NCI-H446 (cell line): ENCODE measurements at regions not wholly inside any gene's neighbourhood (a gene's known extent, or its start where the extent isn't known, plus 50 kb on each side); places are given as distances from the start of the nearest gene placed in this dataset.

Experiments
- DNase-seq, 2 experiments: peaks; one replicate each; lab custom pipeline; 2025; lab: John Stamatoyannopoulos, UW

DNA sequence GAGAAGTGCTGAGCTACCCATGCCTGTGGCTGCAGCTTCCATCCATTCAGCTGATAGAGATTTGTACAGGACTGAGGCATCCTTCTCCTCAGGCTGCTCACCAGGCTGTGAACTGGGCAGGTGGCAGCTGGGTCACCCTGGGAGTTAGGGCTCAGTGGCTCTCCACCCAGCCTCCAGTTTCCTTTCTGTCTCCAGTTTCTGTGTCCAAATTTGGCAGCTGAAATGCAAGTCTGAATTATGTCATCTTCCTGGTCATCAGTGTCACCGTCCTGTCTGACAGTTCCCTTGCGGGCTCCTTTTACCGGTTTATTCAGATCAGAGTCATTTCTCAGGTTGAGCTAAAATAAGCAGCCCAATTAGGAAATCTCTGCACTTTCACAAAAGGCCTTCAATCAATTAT, 93.3 kb downstream of the EDN1 start:
- DNase-seq: no peak

GRCh38 chr6:12384357-12384912, 94.3 kb downstream of the EDN1 start:
- no peak for DNase-seq

DNA sequence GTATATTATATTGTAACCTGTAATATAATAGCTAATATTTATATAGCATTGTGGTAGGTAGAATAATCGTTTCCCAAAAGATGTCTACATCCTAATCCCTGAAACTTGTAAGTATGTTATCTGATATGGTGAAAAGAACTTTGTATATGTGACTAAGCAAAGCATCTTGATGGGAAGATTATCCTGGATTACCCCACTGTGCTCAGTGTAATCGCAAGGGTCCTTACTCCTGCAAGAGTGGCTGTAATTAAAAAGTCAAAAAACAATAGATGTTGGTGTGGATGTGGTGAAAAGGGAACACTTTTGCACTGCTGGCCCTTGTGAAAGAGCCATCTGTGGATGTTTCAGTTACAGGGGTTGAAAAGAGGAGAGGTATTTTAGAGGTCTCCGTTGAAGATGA, 95.2 kb downstream of the EDN1 start:
- no peak for DNase-seq

DNA sequence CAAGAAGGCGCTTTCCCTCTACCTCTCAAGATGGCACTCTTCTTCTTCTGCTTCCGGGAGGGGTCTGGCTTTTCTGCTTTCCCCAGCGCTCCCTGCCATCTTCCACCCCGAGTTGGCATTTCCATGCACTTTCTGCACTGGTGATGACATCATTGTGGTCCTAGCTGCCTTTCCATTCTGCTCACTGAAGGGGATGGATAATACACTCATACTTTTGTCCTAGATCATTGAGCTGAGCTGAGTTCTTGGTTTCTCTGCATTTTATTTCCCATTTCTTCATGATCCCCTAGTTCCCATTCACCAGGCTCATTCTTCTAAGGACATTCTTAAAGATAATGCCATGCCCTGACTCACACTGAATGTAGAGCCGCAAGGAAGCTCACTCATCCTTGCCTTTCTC, 96.7 kb downstream of the EDN1 start:
- no peak for DNase-seq

DNA sequence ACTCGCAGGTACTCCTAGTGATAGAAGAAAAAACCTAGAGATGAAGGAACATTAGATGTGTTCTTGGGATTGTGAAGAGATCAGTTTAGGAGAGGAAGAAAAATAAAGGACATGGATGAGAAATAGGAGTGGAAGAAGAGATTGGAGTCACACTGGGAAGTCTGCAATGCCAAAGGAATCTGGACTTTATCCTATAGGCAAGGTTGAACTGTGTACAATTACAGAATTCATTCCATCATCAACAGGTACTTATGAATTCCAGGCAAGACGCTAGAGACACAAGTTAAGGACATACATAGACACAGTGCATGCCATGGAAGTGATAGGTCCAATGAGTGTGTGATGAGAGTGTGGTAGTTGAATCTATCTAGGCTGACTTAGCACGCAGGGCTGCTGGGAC, 101.3 kb downstream of the EDN1 start:
- DNase-seq: no peak

- DNase-seq: no peak
Measured at GRCh38 chr6:12392490-12392889, 102.3 kb downstream of the EDN1 start.

DNA sequence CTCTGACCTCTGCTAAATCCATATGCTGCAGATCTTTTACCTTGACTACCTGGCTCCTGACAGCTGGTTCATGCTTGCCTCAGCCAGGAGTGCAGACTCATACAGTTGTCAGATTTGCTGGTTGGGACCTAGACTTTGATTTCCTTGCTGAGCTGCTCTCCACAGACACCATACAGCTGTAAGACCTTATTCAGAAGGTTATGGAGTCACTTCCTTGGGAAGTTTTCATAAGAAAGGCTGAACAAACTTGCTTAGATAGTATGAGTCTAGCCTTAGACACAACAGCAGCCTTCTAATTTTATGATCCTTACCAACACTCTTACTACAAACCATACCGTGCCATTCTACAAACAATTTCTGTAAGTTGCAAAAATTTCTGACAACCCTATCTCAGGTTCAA, 102.9 kb downstream of the EDN1 start:
- no peak for DNase-seq

GRCh38 chr6:12394170-12394569, 104.0 kb downstream of the EDN1 start:
- DNase-seq: no peak

DNA sequence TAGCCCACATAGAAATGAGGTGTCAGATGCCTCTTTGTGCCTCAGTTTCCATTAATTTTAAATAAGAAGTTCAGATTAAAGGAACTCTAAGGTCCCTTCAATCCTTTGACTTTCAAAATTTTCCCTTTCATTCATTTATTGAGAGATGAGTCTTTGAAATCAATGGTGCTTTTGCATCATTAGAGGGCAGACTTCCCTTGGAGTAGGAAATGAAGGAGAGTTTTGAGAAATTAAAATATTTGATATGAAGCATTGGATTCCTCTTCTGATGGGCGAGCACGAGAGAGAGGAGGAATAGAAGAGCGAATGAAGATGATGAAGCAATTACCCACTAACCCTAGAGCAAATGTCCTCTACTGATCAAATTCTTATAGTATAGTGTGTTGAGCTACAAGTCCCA, 105.7 kb downstream of the EDN1 start:
- DNase-seq: no peak

- no peak for DNase-seq
Measured at GRCh38 chr6:12401200-12401599, 111.0 kb downstream of the EDN1 start.

DNA sequence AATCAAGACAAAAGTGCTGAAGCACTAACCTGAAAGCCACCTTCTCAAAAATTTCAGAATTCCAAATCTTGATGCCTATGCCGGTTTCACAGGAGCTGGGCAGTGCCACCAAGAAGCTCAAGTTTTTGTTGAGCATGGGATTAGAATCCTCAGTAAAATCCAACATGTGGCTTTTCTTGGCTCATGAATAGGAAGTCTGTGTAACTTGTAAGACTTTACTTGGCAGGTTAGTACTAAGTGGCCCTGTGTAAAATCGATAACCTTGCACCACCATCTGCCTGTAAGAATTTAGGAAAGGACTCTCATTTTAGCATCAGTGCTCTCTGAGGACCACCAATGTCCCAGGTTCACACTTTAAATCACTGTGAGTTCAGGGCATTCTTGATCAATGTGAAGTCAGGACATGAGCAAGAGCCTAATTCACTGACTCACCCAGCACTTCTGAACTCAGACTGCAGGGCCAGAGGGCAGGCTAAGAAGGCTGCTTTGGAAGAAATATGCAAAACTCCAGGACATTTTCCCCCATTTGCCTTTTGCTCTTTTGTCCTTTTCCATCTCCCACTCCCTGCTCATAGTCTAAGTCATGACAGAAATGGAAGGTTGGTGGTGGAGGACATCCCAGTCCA, 113.2 kb downstream of the EDN1 start:
- no peak for DNase-seq

DNA sequence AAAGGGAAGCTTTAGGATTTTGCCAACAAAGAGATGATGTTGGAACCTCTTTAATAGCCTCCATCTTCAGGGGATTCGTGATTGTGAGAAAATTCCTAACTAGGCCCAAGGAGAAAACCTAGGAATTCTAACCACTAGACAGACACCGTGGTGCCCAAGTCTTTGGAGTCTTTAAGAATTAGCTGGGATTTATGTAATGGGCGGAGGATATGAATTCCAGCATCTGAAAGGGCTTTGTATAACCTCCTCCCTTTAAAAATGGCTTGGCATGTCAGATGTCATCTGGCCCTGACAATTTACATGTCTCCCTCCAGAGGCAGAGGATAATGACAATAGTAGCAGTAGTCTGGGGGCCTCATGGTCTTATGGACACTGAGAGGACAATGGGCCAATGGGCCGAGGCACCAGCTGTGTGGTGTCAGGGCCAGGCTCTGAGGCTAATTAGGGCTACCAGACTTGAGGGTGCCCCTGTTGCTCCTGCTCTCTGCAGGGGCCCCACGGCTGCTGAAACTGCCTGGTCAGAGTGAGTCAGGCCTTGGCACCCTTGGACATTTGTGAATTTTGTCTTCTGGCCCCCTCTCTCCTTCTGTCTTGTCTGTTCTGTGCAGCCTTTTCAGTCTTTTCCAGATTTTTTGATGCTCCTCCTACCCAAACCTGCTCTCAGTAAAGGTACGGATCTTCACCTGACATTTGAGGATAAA, 113.9 kb downstream of the EDN1 start:
- DNase-seq: no peak

GRCh38 chr6:12404651-12405050, 114.5 kb downstream of the EDN1 start:
- no peak for DNase-seq

- no peak for DNase-seq
Measured at GRCh38 chr6:12408752-12409151, 118.6 kb downstream of the EDN1 start.

DNA sequence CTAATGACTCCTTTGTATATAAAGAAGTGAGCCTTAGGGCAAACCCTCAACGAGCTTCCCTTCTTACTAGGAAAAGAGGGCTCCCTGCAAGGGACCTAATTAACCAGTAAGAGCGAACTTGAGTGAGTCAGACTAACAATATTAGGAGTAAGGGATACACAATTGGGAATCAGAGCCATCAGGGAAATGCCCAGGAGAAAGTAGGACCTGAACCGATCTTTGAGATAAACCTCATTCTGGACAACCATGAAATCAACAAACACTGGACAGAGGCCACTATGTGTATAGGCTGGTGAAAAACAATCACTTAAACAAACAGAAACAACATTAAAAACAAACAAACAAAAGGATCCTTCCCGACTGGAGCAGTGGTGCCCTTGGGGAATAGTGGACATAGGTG, 120.8 kb downstream of the EDN1 start:
- no peak for DNase-seq

DNA sequence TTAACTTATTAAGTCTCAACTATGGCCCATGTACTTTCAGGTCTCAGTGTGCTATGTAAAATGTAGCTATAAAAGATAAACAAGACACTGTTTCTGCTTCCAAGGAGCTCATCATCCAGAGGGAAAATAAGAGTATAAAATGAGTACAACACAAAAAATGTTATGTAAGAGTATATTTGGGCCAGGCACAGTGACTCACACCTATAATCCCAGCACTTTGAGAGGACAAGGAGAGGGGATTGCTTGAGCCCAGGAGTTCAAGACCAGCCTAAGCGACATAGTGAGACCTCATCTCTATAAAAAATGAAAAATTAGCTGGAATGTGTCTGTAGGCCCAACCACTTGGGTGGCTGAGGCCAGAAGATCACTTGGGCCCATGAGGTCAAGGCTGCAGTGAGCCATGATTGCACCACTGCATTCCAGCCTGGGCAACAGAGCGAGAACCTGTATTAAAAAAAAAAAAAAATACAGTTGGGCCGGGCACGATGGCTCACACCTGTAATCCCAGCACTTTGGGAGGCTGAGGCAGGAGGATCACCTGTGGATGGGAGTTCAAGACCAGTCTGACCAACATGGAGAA, 124.0 kb downstream of the EDN1 start:
- no peak for DNase-seq

DNA sequence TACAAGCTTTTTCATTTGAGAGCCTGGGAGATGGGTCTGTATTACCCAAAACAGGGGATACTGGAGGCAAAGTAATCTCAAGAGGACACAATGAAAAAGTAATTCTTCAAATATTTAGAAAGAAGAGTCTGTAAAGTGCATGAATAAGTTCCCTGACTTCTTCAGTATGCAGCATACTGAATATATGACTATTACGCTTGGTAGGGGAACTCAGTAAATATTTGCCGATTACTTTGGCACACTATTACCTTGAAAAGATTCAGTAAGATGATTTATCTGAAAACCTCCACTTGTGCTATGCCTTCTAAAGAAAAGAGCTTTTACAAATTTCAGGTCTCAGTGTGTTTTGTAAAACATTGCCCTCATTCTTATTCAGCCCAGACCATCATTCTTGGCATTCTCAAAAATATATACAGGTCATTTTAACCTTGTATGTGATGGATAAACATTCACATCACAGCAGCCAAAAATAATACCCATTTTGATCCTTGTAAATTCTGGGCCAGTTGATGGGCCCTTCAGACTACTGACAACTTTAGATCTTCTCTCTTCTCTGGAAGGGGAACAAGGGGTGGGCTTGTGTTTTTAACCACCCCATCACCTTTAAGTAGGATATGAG, 125.9 kb downstream of the EDN1 start:
- DNase-seq: no peak

DNA sequence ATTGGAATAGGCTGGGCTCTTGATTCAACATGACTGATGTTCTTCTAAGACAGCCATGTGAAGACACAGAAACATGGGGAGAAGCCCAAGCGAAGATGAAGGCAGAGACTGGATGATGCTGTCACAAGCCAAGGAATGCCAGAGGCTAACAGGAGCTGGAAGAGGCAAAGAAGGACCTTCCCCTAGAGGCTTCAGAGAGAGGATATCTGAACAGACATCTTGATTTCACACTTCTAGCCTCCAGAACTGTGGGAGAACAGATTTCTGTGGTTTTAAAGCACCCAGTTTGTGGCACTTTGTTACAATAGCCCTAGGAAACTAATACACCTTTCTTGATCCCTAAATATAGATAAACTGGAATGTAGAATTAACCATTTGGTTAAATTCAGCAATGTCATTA, 127.0 kb downstream of the EDN1 start:
- DNase-seq: no peak

DNA sequence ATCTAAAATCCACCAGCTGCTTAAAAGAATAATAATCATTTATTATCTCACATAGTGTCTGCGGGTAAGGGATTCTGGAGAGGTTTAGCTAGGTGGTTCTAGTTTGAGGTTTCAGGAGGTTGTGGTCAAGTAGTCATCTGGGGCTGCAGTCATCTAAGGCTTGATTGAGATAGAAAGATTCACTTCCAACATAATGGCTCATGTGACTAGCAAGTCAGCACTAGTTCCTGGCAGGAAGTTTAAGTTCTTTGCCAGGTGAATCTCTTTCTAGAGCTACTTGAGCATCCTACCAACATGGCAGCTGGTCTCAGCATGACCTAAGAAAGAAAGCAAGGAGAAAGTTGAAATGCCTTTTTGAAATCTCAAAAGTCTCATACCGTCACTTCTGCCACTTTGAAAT, 128.8 kb downstream of the EDN1 start:
- DNase-seq: no peak

- no peak for DNase-seq
Measured at GRCh38 chr6:12419631-12420272, 129.6 kb downstream of the EDN1 start.

DNA sequence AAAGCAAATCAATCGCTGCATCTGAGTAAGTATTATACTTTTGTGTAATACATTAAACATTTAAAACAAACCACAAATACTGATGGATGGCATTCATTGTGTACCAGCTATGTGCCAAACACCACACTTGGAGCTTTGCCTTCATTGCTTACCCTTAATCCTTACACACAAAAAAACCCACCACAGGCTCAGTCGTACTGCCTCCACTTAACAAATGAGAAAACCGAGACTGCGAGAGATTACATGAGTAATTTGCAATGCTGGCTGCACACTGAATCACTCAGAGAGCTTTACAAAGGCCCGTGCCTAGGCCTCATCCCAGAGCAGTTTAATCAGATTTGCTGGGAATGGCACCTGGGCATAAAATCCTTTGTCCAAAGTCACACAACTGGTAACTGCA, 130.5 kb downstream of the EDN1 start:
- no peak for DNase-seq

- no peak for DNase-seq
Measured at GRCh38 chr6:12421596-12421995, 131.4 kb downstream of the EDN1 start.

DNA sequence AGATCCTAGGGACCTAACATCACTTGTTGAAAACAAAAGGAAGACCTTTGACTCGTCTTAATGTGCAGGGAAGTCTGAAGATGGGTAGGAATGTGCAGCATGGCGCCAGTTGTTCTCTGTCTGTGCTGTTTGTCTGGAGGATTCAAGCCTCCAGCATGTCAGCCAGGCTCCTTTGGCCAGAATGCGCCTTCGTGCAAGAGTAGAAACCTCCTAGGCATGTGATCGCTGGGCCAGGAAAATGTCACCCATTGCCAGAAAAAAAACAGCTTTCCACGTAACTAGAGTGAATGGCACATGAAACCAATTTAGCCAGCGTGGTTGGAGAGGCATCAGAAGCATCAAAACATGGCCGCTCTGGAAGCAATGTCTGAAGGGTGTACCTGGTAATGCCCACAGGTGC, 132.7 kb downstream of the EDN1 start:
- no peak for DNase-seq
